GM23248 (cell line): ENCODE measurements at regions not wholly inside any gene's neighbourhood (a gene's known extent, or its start where the extent isn't known, plus 50 kb on each side); places are given as distances from the start of the nearest gene placed in this dataset.

Source experiments
- EZH2 ChIP-seq: fragments of 200-600 bp; sonication (generic); IDR thresholded peaks from 2 replicates; pipeline ENCODE4 v1.6.1; 2018; ENCODE audit warnings: antibody characterized with exemption, mild to moderate bottlenecking; ENCODE audit not compliant: insufficient read depth, poor library complexity, severe bottlenecking
- EZH2phosphoT487 ChIP-seq: fragments of 200-600 bp; sonication (generic); IDR thresholded peaks from 2 replicates; pipeline ENCODE4 v1.6.1; 2018; ENCODE audit warnings: antibody characterized with exemption, moderate library complexity, mild to moderate bottlenecking, low read depth; ENCODE audit not compliant: insufficient read depth

DNA sequence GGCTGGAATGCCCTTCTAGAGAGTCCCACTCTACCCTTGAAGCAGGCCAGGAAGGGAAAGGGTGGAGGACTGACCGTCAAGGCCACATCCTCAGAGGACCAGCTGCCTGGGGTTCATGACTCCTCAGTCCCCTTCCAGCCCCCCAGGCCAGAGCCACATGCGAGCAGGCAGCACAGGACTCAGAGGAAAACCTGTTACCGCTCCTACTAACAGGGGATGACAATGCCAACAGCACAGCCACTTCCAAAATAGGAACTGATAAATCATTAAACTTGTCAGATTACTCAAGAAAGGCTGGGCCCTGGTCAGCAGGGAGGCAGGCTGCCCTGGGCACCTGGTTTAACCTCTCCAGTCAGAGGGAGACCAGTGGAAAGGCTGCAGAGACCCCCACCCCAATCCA is 206.2 kb upstream of the SDK2 start:
- no peak for TF ChIP-seq EZH2
- TF ChIP-seq EZH2phosphoT487: no peak
